Activated CD4-positive, alpha-beta T cell treated with anti-CD3 and anti-CD28 coated beads for 48 hours (primary cell): ENCODE measurements at regions not wholly inside any gene's neighbourhood (a gene's known extent, or its start where the extent isn't known, plus 50 kb on each side); places are given as distances from the start of the nearest gene placed in this dataset.

Experiments used
- DNase-seq: peaks from one replicate; pipeline ENCODE4 v3.0.0-alpha.2; 2020

- DNase-seq, result no peak
These were observed 1046.2 kb downstream of the NCAM2 start for GRCh38 chr21:22044431-22044830.

- DNase-seq, result no peak
These were observed 1048.4 kb downstream of the NCAM2 start for GRCh38 chr21:22046576-22046975.

- DNase-seq, result no peak
These were observed 1058.7 kb downstream of the NCAM2 start for GRCh38 chr21:22056904-22057303.

- no peak for DNase-seq
These were observed 1064.4 kb downstream of the NCAM2 start for GRCh38 chr21:22062472-22063139.

GRCh38 chr21:22063140-22063539 is 1064.9 kb downstream of the NCAM2 start:
- DNase-seq, result no peak

- DNase-seq, result no peak
These were observed 1078.3 kb downstream of the NCAM2 start for GRCh38 chr21:22076471-22076870.

- no peak for DNase-seq
These were observed 1085.7 kb downstream of the NCAM2 start for GRCh38 chr21:22083899-22084298.

- no peak for DNase-seq
These were observed 1098.1 kb downstream of the NCAM2 start for GRCh38 chr21:22096314-22096713.

GRCh38 chr21:22106720-22107410 is 1108.7 kb downstream of the NCAM2 start:
- no peak for DNase-seq

- no peak for DNase-seq
These were observed 1117.5 kb downstream of the NCAM2 start for GRCh38 chr21:22115746-22116145.

GRCh38 chr21:22120616-22121266 is 1122.5 kb downstream of the NCAM2 start:
- DNase-seq, result no peak

GRCh38 chr21:22125581-22125980 is 1127.4 kb downstream of the NCAM2 start:
- DNase-seq, result no peak

GRCh38 chr21:22128671-22129070 is 1130.5 kb downstream of the NCAM2 start:
- no peak for DNase-seq

- DNase-seq, result no peak
These were observed 1134.3 kb downstream of the NCAM2 start for GRCh38 chr21:22132358-22133071.

- DNase-seq, result no peak
These were observed 1138.5 kb downstream of the NCAM2 start for GRCh38 chr21:22136740-22137139.

- no peak for DNase-seq
These were observed 1140.2 kb downstream of the NCAM2 start for GRCh38 chr21:22138297-22139016.

- no peak for DNase-seq
These were observed 1147.3 kb downstream of the NCAM2 start for GRCh38 chr21:22145545-22145944.

GRCh38 chr21:22154579-22155274 is 1156.5 kb downstream of the NCAM2 start:
- DNase-seq, result no peak

GRCh38 chr21:22164912-22165311 is 1166.7 kb downstream of the NCAM2 start:
- DNase-seq, result no peak

- DNase-seq, result no peak
These were observed 1176.5 kb downstream of the NCAM2 start for GRCh38 chr21:22174746-22175145.

- no peak for DNase-seq
These were observed 1191.1 kb downstream of the NCAM2 start for GRCh38 chr21:22189278-22189677.

GRCh38 chr21:22191581-22191980 is 1193.4 kb downstream of the NCAM2 start:
- no peak for DNase-seq
